MM.1S (cell line): ENCODE measurements at regions not wholly inside any gene's neighbourhood (a gene's known extent, or its start where the extent isn't known, plus 50 kb on each side); places are given as distances from the start of the nearest gene placed in this dataset.

Source experiments
- DNase-seq: peaks from one replicate; pipeline ENCODE4 v3.0.0-alpha.2; 2015
- H2AFZ ChIP-seq: fragments of 300-600 bp; sonication (generic); 2 replicates; pipeline ENCODE4 v1.6.0; 2016; ENCODE audit warnings: antibody characterized with exemption, low read length
- H3F3A ChIP-seq: fragments of 300-600 bp; sonication (generic); 2 replicates; pipeline ENCODE4 v1.6.1; 2016; ENCODE audit warnings: mild to moderate bottlenecking, antibody characterized with exemption, low read length, moderate library complexity, mixed read lengths; ENCODE audit not compliant: insufficient read depth
- H3K27ac ChIP-seq: fragments of 300-600 bp; sonication (generic); 2 replicates; pipeline ENCODE4 v1.5.1; 2016; ENCODE audit warnings: mild to moderate bottlenecking, low read length
- H3K27me3 ChIP-seq: fragments of 300-600 bp; sonication (generic); replicated peaks from 2 replicates; pipeline ENCODE4 v1.6.0; 2016; ENCODE audit warnings: low read length; ENCODE audit not compliant: insufficient read depth
- H3K36me3 ChIP-seq: fragments of 300-600 bp; sonication (generic); replicated peaks from 2 replicates; pipeline ENCODE4 v1.6.1; 2016; ENCODE audit warnings: mild to moderate bottlenecking, low read length, mixed read lengths; ENCODE audit not compliant: insufficient read depth
- H3K4me1 ChIP-seq: fragments of 300-600 bp; sonication (generic); 2 replicates; pipeline ENCODE4 v1.6.1; 2016; ENCODE audit warnings: low read length, mixed read lengths
- H3K4me2 ChIP-seq: fragments of 300-600 bp; sonication (generic); 2 replicates; pipeline ENCODE4 v1.6.0; 2016; ENCODE audit warnings: low read depth, low read length
- H3K4me3 ChIP-seq: fragments of 300-600 bp; sonication (generic); 2 replicates; pipeline ENCODE4 v1.5.1; 2016; ENCODE audit warnings: low read length, mixed read lengths
- H3K79me2 ChIP-seq: fragments of 300-600 bp; sonication (generic); 2 replicates; pipeline ENCODE4 v1.6.1; 2016; ENCODE audit warnings: mixed run types, low read length, mixed read lengths
- H3K9ac ChIP-seq: fragments of 300-600 bp; sonication (generic); 2 replicates; pipeline ENCODE4 v1.6.1; 2016; ENCODE audit warnings: low read length, mixed read lengths
- H3K9me2 ChIP-seq: fragments of 300-600 bp; sonication (generic); replicated peaks from 2 replicates; pipeline ENCODE4 v1.6.1; 2016; ENCODE audit warnings: mild to moderate bottlenecking, low read length, mixed read lengths; ENCODE audit not compliant: insufficient read depth
- H3K9me3 ChIP-seq: fragments of 300-600 bp; sonication (generic); replicated peaks from 2 replicates; pipeline ENCODE4 v1.6.1; 2016; ENCODE audit warnings: mild to moderate bottlenecking, low read length, mixed read lengths; ENCODE audit not compliant: insufficient read depth
- H4K20me1 ChIP-seq: fragments of 300-600 bp; sonication (generic); 2 replicates; pipeline ENCODE4 v1.6.1; 2016; ENCODE audit warnings: mild to moderate bottlenecking, low read length, moderate library complexity, mixed read lengths; ENCODE audit not compliant: insufficient read depth
- CTCF ChIP-seq: fragments of 300-600 bp; sonication (generic); IDR thresholded peaks from 2 replicates; pipeline ENCODE4 v1.5.1; 2016; ENCODE audit warnings: antibody characterized with exemption, low read length, mixed read lengths
- EZH2 ChIP-seq: fragments of 300-600 bp; sonication (generic); optimal IDR thresholded peaks from 2 replicates; pipeline ENCODE3; 2017; ENCODE audit warnings: low read depth, mild to moderate bottlenecking, antibody characterized with exemption, low read length, mixed read lengths
- EZH2phosphoT487 ChIP-seq: fragments of 300-600 bp; sonication (generic); IDR thresholded peaks from 2 replicates; pipeline ENCODE4 v1.6.1; 2018; ENCODE audit warnings: antibody characterized with exemption, low read length

- Histone ChIP-seq H4K20me1 (no peaks in the 10 kb centered on the region), H2AFZ (no peak overlapping the region), H3K36me3 (no peaks in the 10 kb centered on the region), H3F3A (no peaks in the 10 kb centered on the region), H3K9me3 (no peaks in the 10 kb centered on the region), H3K9me2 (no peaks in the 10 kb centered on the region), H3K4me3 (no peak overlapping the region), H3K27me3 (no peaks in the 10 kb centered on the region), H3K9ac (no peak overlapping the region), H3K79me2 (no peaks in the 10 kb centered on the region), H3K4me2 (no peak overlapping the region), H3K4me1 (no peaks in the 10 kb centered on the region), H3K27ac (no peak overlapping the region)
- DNase-seq = no peak
- TF ChIP-seq EZH2phosphoT487 = no peak
- no peak for TF ChIP-seq CTCF
- TF ChIP-seq EZH2 = no peak
These were observed 434.2 kb upstream of the CNTN3 start for GRCh38 chr3:75048650-75049049.

- Histone ChIP-seq H3K4me1 (no peaks in the 10 kb centered on the region), H4K20me1 (no peaks in the 10 kb centered on the region), H2AFZ (no peak overlapping the region), H3K4me3 (no peak overlapping the region), H3K9me2 (no peaks in the 10 kb centered on the region), H3K27ac (no peak overlapping the region), H3K9ac (no peak overlapping the region), H3K4me2 (no peak overlapping the region), H3K27me3 (no peaks in the 10 kb centered on the region), H3K79me2 (no peaks in the 10 kb centered on the region), H3K9me3 (no peaks in the 10 kb centered on the region), H3K36me3 (no peaks in the 10 kb centered on the region), H3F3A (no peaks in the 10 kb centered on the region)
- TF ChIP-seq CTCF (no peak), EZH2phosphoT487 (no peak), EZH2 (no peak)
- no peak for DNase-seq
These were observed 435.1 kb upstream of the CNTN3 start for GRCh38 chr3:75049533-75049932.

- Histone ChIP-seq H3K36me3 (no peaks in the 10 kb centered on the region), H3K4me1 (no peaks in the 10 kb centered on the region), H3K27ac (no peak overlapping the region), H2AFZ (no peak overlapping the region), H3K27me3 (no peaks in the 10 kb centered on the region), H3K9me3 (no peaks in the 10 kb centered on the region), H3K4me3 (no peak overlapping the region), H3K4me2 (no peak overlapping the region), H3F3A (no peaks in the 10 kb centered on the region), H3K9ac (no peak overlapping the region), H3K79me2 (no peaks in the 10 kb centered on the region), H3K9me2 (no peaks in the 10 kb centered on the region), H4K20me1 (no peaks in the 10 kb centered on the region)
- DNase-seq = no peak
- TF ChIP-seq EZH2 = no peak
- no peak for TF ChIP-seq CTCF
These were observed 444.7 kb upstream of the CNTN3 start for GRCh38 chr3:75059120-75059519.

- Histone ChIP-seq H3K79me2 (no peaks in the 10 kb centered on the region), H3F3A (no peaks in the 10 kb centered on the region), H2AFZ (no peak overlapping the region), H3K4me1 (no peaks in the 10 kb centered on the region), H3K27ac (no peak overlapping the region), H3K9ac (no peak overlapping the region), H3K36me3 (no peaks in the 10 kb centered on the region), H3K27me3 (no peaks in the 10 kb centered on the region), H3K4me3 (no peak overlapping the region), H3K9me2 (no peaks in the 10 kb centered on the region), H3K9me3 (no peaks in the 10 kb centered on the region), H4K20me1 (no peaks in the 10 kb centered on the region), H3K4me2 (no peak overlapping the region)
- no peak for DNase-seq
- TF ChIP-seq EZH2 (no peak), EZH2phosphoT487 (no peak), CTCF (no peak)
These were observed 447.3 kb upstream of the CNTN3 start for GRCh38 chr3:75061806-75062205.
